Ovary (tissue), 3 donors: ENCODE measurements at regions not wholly inside any gene's neighbourhood (a gene's known extent, or its start where the extent isn't known, plus 50 kb on each side); places are given as distances from the start of the nearest gene placed in this dataset.

Experiments
- EP300 ChIP-seq: sonication (generic); formaldehyde crosslinking; IDR thresholded peaks from one replicate; pipeline ENCODE4 v1.6.1; 2017; ENCODE audit warnings: antibody characterized with exemption
- POLR2A ChIP-seq: fragments of 450-650 bp; IDR thresholded peaks from one replicate; pipeline ENCODE4 v1.6.1; 2017; ENCODE audit warnings: antibody characterized with exemption, mild to moderate bottlenecking, moderate library complexity
- TF ChIP-seq, protein P1 (sequence below), 3 donors: fragments of 450-650 bp in 2 of 3; fragments of 200-600 bp in 1 of 3; IDR thresholded peaks; one replicate each; pipeline versions ENCODE4 v1.5.1 to v1.8.0; 2016 to 2022; ENCODE audit warnings: antibody characterized with exemption in 3 of 3, mild to moderate bottlenecking in 1 of 3
- donor health status: DM: no; HTN: no; CAD: no.

DNA sequence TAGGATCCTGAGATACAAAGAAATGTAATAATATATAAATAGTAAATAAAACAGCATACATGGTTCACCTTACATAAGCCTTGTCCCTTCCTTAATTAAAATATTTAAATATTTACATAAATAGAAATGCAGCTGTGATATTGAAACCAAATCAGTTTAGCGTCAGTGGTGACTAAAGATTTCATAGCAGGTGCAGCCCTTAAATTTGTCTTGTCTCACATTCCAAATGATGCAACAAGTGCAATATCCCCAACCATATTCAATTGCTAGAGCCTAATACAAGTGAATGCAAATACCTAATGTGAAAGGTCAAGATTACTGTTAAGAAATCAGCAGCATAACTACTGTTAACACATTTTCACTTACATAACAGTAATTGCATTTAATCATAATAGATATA, 539.5 kb downstream of the NYAP2 start:
- TF ChIP-seq, protein P1, sequence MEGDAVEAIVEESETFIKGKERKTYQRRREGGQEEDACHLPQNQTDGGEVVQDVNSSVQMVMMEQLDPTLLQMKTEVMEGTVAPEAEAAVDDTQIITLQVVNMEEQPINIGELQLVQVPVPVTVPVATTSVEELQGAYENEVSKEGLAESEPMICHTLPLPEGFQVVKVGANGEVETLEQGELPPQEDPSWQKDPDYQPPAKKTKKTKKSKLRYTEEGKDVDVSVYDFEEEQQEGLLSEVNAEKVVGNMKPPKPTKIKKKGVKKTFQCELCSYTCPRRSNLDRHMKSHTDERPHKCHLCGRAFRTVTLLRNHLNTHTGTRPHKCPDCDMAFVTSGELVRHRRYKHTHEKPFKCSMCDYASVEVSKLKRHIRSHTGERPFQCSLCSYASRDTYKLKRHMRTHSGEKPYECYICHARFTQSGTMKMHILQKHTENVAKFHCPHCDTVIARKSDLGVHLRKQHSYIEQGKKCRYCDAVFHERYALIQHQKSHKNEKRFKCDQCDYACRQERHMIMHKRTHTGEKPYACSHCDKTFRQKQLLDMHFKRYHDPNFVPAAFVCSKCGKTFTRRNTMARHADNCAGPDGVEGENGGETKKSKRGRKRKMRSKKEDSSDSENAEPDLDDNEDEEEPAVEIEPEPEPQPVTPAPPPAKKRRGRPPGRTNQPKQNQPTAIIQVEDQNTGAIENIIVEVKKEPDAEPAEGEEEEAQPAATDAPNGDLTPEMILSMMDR (IDR thresholded peaks at IDR 0.05): no peak
- TF ChIP-seq POLR2A: no peak
- no peak for TF ChIP-seq EP300
